ENCODE measurements at regions not wholly inside any gene's neighbourhood (a gene's known extent, or its start where the extent isn't known, plus 50 kb on each side); places are given as distances from the start of the nearest gene placed in this dataset.

- no peaks in the 10 kb centered on the region for H4K20me1 ChIP-seq (ENCODE audit: insufficient read depth, low read length)
- H3K9me3 ChIP-seq (ENCODE audit: control insufficient read depth, insufficient read depth, low read length) = no peaks in the 10 kb centered on the region
- H3K56ac ChIP-seq (ENCODE audit: extremely low read depth, insufficient read depth, low read length) = no peak overlapping the region
- H2BK120ac ChIP-seq (ENCODE audit: low read depth, low read length) = no peak overlapping the region
- no peak overlapping the region for H2BK15ac ChIP-seq (ENCODE audit: low read depth, low read length)
- no peaks in the 10 kb centered on the region for H3K36me3 ChIP-seq (ENCODE audit: control insufficient read depth, insufficient read depth, low read length)
- H2AFZ ChIP-seq (replicated peaks; ENCODE audit: low read length, poor library complexity) = no peak overlapping the region
- H3K14ac ChIP-seq (replicated peaks; ENCODE audit: low read depth, low read length) = no peak overlapping the region
- H3K9ac ChIP-seq (ENCODE audit: low read depth, low read length) = no peak overlapping the region
- H3K27me3 ChIP-seq (ENCODE audit: control insufficient read depth, insufficient read depth, low read length) = peaks cover 2% of the 10 kb centered on the region; the same call in 1 of the 2 replicates
- DNase-seq = no peak
- no peak overlapping the region for H2BK5ac ChIP-seq (ENCODE audit: low read depth, low read length, poor library complexity, severe bottlenecking)
- H3K4ac ChIP-seq (ENCODE audit: low read depth, low read length) = no peak overlapping the region
- H3K4me2 ChIP-seq (ENCODE audit: low read depth, low read length) = no peak overlapping the region
- H2AK5ac ChIP-seq (ENCODE audit: low read depth, low read length) = no peak overlapping the region
- H2AK9ac ChIP-seq (replicated peaks; ENCODE audit: low read depth, low read length, poor library complexity) = no peak overlapping the region
- no peak overlapping the region for H4K91ac ChIP-seq (ENCODE audit: insufficient read depth, low read depth, low read length)
- in situ Hi-C loops (cut with MboI; ENCODE audit: low sequenced_read_pairs) (no loop called here), intact Hi-C loops (cut with micrococcal nuclease) (no loop called here), dilution Hi-C loops (cut with HindIII; ENCODE audit: low sequenced_read_pairs, unreplicated experiment) (no loop called here)
- H4K5ac ChIP-seq (ENCODE audit: low read depth, low read length) = no peak overlapping the region
- H3K79me1 ChIP-seq (ENCODE audit: low read depth in 1 of 2, low read length in 2 of 2) = no peaks in the 10 kb centered on the region
- CTCF ChIA-PET = no interaction called here
- ATAC-seq (ENCODE audit: low read depth) = no peak
- TF ChIP-seq USF2 (IDR thresholded peaks at IDR 0.05; ENCODE audit: low read depth, low read length) = no peak
- no peak for TF ChIP-seq ELK1 (IDR thresholded peaks at IDR 0.05; ENCODE audit: borderline replicate concordance, low read depth, low read length)
- TF ChIP-seq POLR2A (IDR thresholded peaks at IDR 0.05; ENCODE audit: low read depth, low read length) = no peak
- TF ChIP-seq RFX5 (IDR thresholded peaks at IDR 0.05; ENCODE audit: low read depth, low read length) = no peak
- no peak for TF ChIP-seq MAFK (IDR thresholded peaks at IDR 0.05; ENCODE audit: low read depth, low read length)
- no peak for TF ChIP-seq CTCF (conservative IDR thresholded peaks at IDR 0.05; ENCODE audit: low read depth, low read length)
- no peak for TF ChIP-seq SMC3 (IDR thresholded peaks at IDR 0.05; ENCODE audit: low read depth, low read length)
- TF ChIP-seq CHD1 (IDR thresholded peaks at IDR 0.05; ENCODE audit: low read depth, low read length) = no peak
- no peak for TF ChIP-seq RAD21 (IDR thresholded peaks at IDR 0.05; ENCODE audit: low read length)
- TF ChIP-seq CEBPB (IDR thresholded peaks at IDR 0.05; ENCODE audit: low read depth, low read length) = no peak
- no peak for TF ChIP-seq NFE2L2 (IDR thresholded peaks at IDR 0.05; ENCODE audit: low read depth, low read length)
- TF ChIP-seq BHLHE40 (IDR thresholded peaks at IDR 0.05; ENCODE audit: low read depth, low read length) = no peak
- no peak for TF ChIP-seq MAZ (IDR thresholded peaks at IDR 0.05; ENCODE audit: borderline replicate concordance, low read depth, low read length)
- TF ChIP-seq FOS (IDR thresholded peaks at IDR 0.05; ENCODE audit: low read depth, low read length) = no peak
- no peak for TF ChIP-seq MXI1 (IDR thresholded peaks at IDR 0.05; ENCODE audit: borderline replicate concordance, low read depth, low read length)
- TF ChIP-seq RCOR1 (IDR thresholded peaks at IDR 0.05; ENCODE audit: insufficient replicate concordance, low read length) = no peak
- whole genome bisulfite sequencing, 2 experiments (ENCODE audit: extremely low coverage in 2 of 2, insufficient read length in 1 of 2) = no CpG with 5 or more reads among the region's 4 CpGs
- POLR2A ChIA-PET (ENCODE audit: unreplicated experiment) = no interaction called here
- H3K4me1 ChIP-seq (ENCODE audit: control insufficient read depth, insufficient read depth, low read length) = peaks cover 2% of the 10 kb centered on the region; the same call in 1 of the 2 replicates
- H3K23ac ChIP-seq (ENCODE audit: low read depth, low read length) = no peak overlapping the region
- no TSS peak for BruUV-seq (replicated peaks)
- no peak overlapping the region for H2BK20ac ChIP-seq (ENCODE audit: low read depth, low read length)
- H4K8ac ChIP-seq (ENCODE audit: low read depth in 2 of 2, low read length in 2 of 2) = no peak overlapping the region
- no peak overlapping the region for H3K4me3 ChIP-seq (ENCODE audit: insufficient read depth, low read depth, low read length)
- no peaks in the 10 kb centered on the region for H3K9me1 ChIP-seq (ENCODE audit: insufficient read depth, low read length)
- no peak overlapping the region for H3K18ac ChIP-seq (ENCODE audit: low read depth, low read length)
- H3K27ac ChIP-seq (ENCODE audit: insufficient read depth, low read length) = no peak overlapping the region
These were observed 394.5 kb upstream of the FAT1 start for GRCh38 chr4:187118166-187118565.
